ENCODE measurements at regions not wholly inside any gene's neighbourhood (a gene's known extent, or its start where the extent isn't known, plus 50 kb on each side); places are given as distances from the start of the nearest gene placed in this dataset.

GRCh38 chr5:54645882-54646355 is 128.4 kb downstream of the SNX18 start:
- no peak for DNase-seq (ENCODE audit: low read depth)

DNA sequence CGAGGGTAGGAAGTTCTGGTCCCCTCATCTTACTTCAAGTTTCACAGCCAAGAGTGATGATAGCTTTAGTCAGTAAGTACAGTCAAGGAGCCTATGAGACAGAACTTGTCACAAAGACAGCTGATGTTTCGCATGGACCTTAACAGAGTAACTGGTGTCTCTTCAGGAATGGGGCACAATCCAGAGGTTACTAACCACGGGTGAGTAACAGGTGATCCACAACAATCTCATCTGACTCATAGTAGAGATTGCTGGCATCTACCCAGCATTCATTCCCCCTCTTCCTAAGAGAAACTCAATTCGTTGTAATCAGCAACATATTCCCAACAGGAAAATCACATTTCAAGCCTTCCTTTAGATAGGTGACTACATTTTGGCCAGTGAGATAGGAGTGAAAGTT is 126.7 kb downstream of the SNX18 start:
- DNase-seq (ENCODE audit: low read depth), result no peak

DNA sequence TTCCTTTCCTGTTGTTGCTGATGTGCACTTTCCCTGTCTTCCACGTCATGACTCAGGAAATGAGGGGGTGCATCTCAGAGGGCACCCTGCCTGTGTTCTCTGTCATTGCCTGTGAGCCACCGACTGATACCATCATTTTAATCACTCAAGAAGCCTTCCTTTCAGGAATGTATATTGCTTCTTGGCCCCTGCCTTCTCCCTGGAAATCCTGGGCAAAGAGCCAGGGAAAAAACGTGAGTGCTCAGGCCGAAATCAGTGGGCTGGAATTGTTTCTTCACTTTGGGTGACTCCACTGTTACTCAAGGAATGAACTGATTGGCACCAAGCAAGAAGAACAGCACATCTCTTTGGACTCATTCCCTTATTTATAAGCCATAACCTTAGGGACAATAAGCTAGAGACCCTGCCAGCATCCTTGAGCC is 126.1 kb downstream of the SNX18 start:
- DNase-seq (ENCODE audit: low read depth), result no peak

DNA sequence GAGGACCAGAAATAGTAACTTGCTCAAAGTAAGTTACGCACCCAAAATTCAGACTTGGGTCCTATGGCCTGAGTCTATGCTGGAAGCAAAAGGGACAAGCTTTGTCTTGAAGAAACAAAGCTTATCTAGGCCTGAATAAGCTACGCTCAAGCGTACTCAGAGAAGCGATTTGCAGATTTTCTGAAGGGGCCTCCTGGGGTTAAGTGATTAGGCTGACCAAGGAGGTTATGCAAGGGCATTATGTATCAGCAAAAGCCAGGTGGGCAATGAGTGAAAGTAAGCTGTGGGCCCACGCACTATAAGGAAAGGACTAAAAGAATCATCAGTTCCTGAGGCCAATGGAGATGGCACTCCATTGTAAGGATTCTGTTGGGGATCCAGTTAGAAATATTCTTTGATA is 122.1 kb downstream of the SNX18 start:
- DNase-seq (ENCODE audit: low read depth), result no peak

DNA sequence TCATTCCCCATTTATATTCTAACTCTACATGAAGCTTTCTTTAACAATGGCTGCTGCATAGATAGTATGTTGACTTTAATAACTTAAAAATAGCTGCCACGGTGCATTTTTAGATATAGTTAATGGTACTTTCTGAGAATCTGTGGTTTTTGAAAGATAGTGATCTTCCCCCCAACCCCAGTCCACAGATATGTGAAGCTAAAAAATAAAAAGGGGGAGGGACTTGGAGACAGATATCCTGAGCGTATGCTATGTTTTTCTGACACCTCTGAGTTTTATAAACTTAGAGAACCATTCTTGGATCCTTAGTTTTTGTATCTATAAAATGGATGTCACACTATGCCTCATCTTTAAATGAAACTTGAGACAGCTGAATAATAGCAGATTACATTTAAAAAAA is 120.5 kb downstream of the SNX18 start:
- DNase-seq (ENCODE audit: low read depth), result no peak

- no peak for DNase-seq (ENCODE audit: low read depth)
These were observed 120.1 kb downstream of the SNX18 start for GRCh38 chr5:54637654-54638053.

GRCh38 chr5:54634089-54634488 is 116.5 kb downstream of the SNX18 start:
- no peak for DNase-seq (ENCODE audit: low read depth)

DNA sequence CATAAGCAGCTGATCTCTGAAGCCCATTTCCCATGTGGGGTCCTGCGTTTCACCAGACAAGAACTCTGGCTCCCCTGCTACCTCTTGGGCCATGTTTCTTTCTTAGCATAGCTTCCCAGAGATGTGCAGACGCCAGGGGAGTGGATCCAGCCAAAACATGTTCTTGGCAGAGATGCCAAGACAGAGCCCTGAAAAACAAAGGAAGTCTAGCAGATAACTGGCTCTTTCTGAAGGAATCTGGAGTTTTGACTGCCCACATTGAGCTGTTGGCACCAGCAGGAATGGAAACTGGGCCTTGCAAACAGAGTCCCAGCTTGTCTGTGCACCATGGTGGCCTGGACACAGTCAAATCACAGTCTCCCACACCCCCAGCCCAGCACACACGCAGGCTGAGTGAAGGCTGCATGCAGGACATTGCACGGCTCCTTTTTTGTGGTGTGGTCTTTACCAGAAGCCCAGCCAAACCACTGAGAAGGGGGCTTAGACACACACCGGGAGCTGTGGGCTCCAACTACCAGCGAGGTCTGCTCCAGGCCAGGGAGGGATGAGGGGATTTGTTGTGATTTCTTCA is 114.7 kb downstream of the SNX18 start:
- DNase-seq (ENCODE audit: low read depth), result no peak

- DNase-seq (ENCODE audit: low read depth), result no peak
These were observed 113.3 kb downstream of the SNX18 start for GRCh38 chr5:54630738-54631359.

- no peak for DNase-seq (ENCODE audit: low read depth)
These were observed 111.6 kb downstream of the SNX18 start for GRCh38 chr5:54629115-54629514.

- no peak for DNase-seq (ENCODE audit: low read depth)
These were observed 110.5 kb downstream of the SNX18 start for GRCh38 chr5:54628050-54628449.

GRCh38 chr5:54626407-54626806 is 108.8 kb downstream of the SNX18 start:
- DNase-seq (ENCODE audit: low read depth), result no peak

- no peak for DNase-seq (ENCODE audit: low read depth)
These were observed 107.4 kb downstream of the SNX18 start for GRCh38 chr5:54624805-54625568.

- DNase-seq (ENCODE audit: low read depth), result no peak
These were observed 104.2 kb downstream of the SNX18 start for GRCh38 chr5:54621709-54622108.

- no peak for DNase-seq (ENCODE audit: low read depth)
These were observed 103.5 kb downstream of the SNX18 start for GRCh38 chr5:54621048-54621447.

DNA sequence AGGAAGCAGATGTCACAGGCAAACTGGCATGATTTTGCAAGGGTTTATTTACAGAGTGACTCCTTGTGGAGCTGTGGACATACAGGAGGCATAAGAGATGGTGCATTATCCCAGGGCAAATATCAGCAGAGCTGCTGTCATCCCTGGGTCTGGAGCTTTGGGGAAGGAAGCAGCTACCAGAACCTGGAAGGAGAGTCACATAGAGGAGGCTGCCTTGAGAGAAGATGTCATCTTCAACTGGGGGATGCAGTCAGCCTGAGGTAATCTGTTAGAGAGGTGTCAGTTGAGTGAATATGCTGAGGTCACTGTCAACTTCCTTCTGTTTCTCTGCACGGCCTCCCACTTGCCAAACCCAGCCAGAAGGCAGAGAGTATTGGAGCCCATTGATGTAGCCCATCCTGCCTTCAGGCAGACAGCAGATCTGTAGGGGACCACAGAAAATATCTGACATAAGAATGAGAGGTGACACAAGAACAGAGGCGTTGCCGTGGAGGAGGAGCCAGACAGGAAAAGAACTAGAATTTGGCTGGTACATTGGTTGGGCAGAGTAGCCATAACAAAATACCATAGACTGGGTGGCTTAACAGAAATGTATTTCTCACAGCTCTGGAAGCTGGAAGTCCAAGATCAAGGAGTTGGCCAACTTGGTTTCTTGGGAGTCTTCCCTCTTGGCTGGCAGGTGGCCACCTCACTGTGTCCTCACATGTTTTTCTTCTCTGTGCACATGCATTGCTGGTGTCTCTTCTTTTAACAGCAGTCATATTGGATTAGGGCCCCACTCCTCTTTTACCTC is 102.8 kb downstream of the SNX18 start:
- no peak for DNase-seq (ENCODE audit: low read depth)

DNA sequence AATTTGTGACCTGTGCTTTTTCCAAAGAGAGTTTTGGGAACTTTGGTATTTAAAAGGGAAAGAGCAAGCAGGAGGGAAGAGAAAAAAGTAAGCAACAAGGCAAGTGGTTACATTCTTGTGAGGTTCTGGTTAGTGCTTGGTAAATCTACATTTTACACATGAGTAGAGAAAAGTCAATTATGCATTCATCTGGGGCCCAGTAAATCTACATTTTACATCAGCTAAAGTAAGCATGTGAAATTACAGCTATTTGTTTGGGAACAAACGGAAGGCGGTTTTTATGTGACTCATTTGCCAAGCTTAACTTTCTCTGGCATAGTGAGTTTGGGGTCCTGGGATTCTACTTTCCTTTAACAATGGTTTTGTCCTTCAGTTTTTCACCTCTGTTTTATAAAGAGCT is 102.2 kb downstream of the SNX18 start:
- DNase-seq (ENCODE audit: low read depth), result no peak

- no peak for DNase-seq (ENCODE audit: low read depth)
These were observed 99.1 kb downstream of the SNX18 start for GRCh38 chr5:54616518-54617220.

- no peak for DNase-seq (ENCODE audit: low read depth)
These were observed 98.5 kb downstream of the SNX18 start for GRCh38 chr5:54616031-54616430.

DNA sequence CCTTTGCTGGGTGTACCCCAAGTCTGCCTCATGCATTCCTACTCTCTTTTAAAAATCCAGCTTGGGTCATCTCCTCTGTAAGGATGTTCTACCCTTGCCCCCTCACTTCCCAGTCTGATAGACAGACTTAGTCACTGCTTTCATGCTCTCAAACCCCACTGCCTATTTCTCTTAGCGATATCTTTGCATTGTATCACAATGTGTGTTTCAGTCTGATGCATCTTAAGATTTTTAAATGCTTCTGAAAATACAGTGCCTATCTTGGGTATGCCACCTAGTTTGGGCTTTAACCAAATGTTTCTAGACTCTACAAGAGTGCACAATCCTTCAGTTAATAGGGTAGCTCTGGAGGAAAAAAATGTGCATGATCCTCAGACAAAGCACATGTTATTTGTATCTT is 97.8 kb downstream of the SNX18 start:
- no peak for DNase-seq (ENCODE audit: low read depth)

DNA sequence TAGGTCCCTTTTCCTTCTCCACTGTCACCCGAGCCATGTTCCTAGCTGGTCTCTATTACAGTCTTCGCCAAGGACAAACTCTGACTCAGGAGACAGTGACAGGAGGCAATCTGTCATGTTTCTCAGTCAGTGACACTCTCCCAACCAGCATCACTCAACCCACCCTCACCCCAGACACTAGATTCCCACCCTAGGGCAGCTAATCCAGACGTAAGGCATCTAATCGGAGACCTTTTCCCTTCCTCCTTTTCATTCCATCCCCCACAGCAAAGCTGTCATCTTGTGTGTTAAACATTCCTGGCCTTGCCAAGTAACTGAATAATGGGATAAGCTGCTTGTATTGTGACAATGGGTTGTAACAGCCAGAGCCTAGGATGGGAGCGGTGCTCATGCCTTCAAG is 95.2 kb downstream of the SNX18 start:
- no peak for DNase-seq (ENCODE audit: low read depth)
